ENCODE measurements at regions not wholly inside any gene's neighbourhood (a gene's known extent, or its start where the extent isn't known, plus 50 kb on each side); places are given as distances from the start of the nearest gene placed in this dataset.

DNA sequence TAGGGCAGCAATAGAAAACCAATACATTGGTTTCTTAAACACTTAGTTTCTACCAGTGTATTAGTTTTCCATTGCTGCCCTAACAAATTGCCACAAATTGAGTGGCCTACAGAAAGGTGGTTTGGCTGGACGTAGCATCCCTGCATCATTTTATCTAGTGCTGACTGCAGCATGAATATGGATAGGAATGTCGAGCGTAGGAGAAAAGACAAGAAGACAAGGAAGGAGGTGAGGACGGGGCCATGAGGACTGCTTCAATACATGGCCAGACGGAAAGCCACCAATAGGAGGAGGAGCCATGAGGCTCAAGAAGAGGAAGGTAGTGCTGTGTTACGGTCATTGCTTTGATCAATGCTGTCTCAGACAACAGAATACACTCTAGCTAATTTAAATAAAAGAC, 154.5 kb upstream of the NDUFV2 start:
- intact Hi-C loops (cut with micrococcal nuclease): loop anchor here (1.0 to 5.0 kb wide), 3 partner anchors 34 to 218 kb away; no protein-coding TSS in a partner anchor

GRCh38 chr18:8948471-8949149, 153.9 kb upstream of the NDUFV2 start:
- Histone ChIP-seq H3K9ac (ENCODE audit: low read length) (no peak overlapping the region), H3K9me2 (replicated peaks; ENCODE audit: low read length) (no peaks in the 10 kb centered on the region), H3F3A (ENCODE audit: low read length, unreplicated experiment) (peaks cover 17% of the 10 kb centered on the region), H3K79me2 (ENCODE audit: low read length) (no peaks in the 10 kb centered on the region), H2AFZ (ENCODE audit: low read length) (peak overlapping the region; percentile 62), H3K9me3 (ENCODE audit: low read length) (peaks cover 5% of the 10 kb centered on the region; the same call in 1 of the 2 replicates), H3K4me3 (ENCODE audit: low read length) (peak overlapping the region; percentile 44), H4K20me1 (ENCODE audit: low read length) (no peaks in the 10 kb centered on the region), H3K36me3 (ENCODE audit: low read depth, low read length) (no peaks in the 10 kb centered on the region; the same call in 1 of the 2 replicates), H3K4me2 (ENCODE audit: low read length) (peak overlapping the region; percentile 70), H3K27me3 (ENCODE audit: low read length) (no peaks in the 10 kb centered on the region), H3K4me1 (ENCODE audit: insufficient read depth, low read length) (peaks cover 71% of the 10 kb centered on the region), H3K27ac (ENCODE audit: low read length) (peak overlapping the region; percentile 50)
- TF ChIP-seq EZH2phosphoT487 (IDR thresholded peaks at IDR 0.05; ENCODE audit: borderline replicate concordance, low read length) (no peak), EZH2 (IDR thresholded peaks at IDR 0.05; ENCODE audit: low read length, unreplicated experiment) (no peak), CTCF (conservative IDR thresholded peaks at IDR 0.05; ENCODE audit: low read depth, low read length) (no peak)
- ATAC-seq (peak; percentile 82), DNase-seq (peak; percentile 93)
- BruUV-seq (replicated peaks): TSS peak; percentile 55
- intact Hi-C loops (cut with micrococcal nuclease): loop anchor here (1.0 to 5.0 kb wide), 3 partner anchors 34 to 218 kb away; no protein-coding TSS in a partner anchor
- ChIA-PET CTCF (interaction anchor here (0.5 kb wide), 1 partner anchor 189 kb away, joined by 5 read pairs; no protein-coding TSS in a partner anchor), POLR2A (ENCODE audit: unreplicated experiment) (interaction anchor here (0.5 kb wide), 1 partner anchor 16 kb away, joined by 3 read pairs; no protein-coding TSS in a partner anchor)

More for the DNA sequence above, 154.5 kb upstream of the NDUFV2 start:
- no TSS peak for BruUV-seq (replicated peaks)
- Histone ChIP-seq H3K4me3 (ENCODE audit: low read length) (peak overlapping the region; percentile 44), H3K79me2 (ENCODE audit: low read length) (no peaks in the 10 kb centered on the region), H4K20me1 (ENCODE audit: low read length) (no peaks in the 10 kb centered on the region), H3K27ac (ENCODE audit: low read length) (peak overlapping the region; percentile 50), H3K36me3 (ENCODE audit: low read depth, low read length) (no peaks in the 10 kb centered on the region; the same call in 1 of the 2 replicates), H2AFZ (ENCODE audit: low read length) (no peak overlapping the region), H3K9me3 (ENCODE audit: low read length) (peaks cover 5% of the 10 kb centered on the region; the same call in 1 of the 2 replicates), H3F3A (ENCODE audit: low read length, unreplicated experiment) (peaks cover 18% of the 10 kb centered on the region), H3K9me2 (replicated peaks; ENCODE audit: low read length) (no peaks in the 10 kb centered on the region), H3K4me2 (ENCODE audit: low read length) (peak overlapping the region; percentile 70), H3K27me3 (ENCODE audit: low read length) (no peaks in the 10 kb centered on the region), H3K4me1 (ENCODE audit: insufficient read depth, low read length) (peaks cover 71% of the 10 kb centered on the region), H3K9ac (ENCODE audit: low read length) (no peak overlapping the region)
- TF ChIP-seq EZH2phosphoT487 (IDR thresholded peaks at IDR 0.05; ENCODE audit: borderline replicate concordance, low read length) (no peak), EZH2 (IDR thresholded peaks at IDR 0.05; ENCODE audit: low read length, unreplicated experiment) (no peak), CTCF (conservative IDR thresholded peaks at IDR 0.05; ENCODE audit: low read depth, low read length) (no peak)
- POLR2A ChIA-PET (ENCODE audit: unreplicated experiment): interaction anchor here (0.6 kb wide), 1 partner anchor 268 kb away, joined by 3 read pairs; no protein-coding TSS in a partner anchor
- DNase-seq: no peak
- CTCF ChIA-PET: no interaction called here
- ATAC-seq: no peak

All from PC-3 (cell line).